A204.1 (cell line): ENCODE measurements at regions not wholly inside any gene's neighbourhood (a gene's known extent, or its start where the extent isn't known, plus 50 kb on each side); places are given as distances from the start of the nearest gene placed in this dataset.

Source experiments
- FAIRE-seq: peaks from 2 replicates; lab custom pipeline; 2012; peaks lifted over from hg19 to GRCh38; lab: Jason Lieb, UNC

- no peak for FAIRE-seq
Observed at GRCh38 chr4:28313729-28314713, 1453.4 kb downstream of the STIM2 start.

- FAIRE-seq = no peak
Observed at GRCh38 chr4:28317221-28317620, 1456.6 kb downstream of the STIM2 start.

GRCh38 chr4:28334249-28334648 is 1473.6 kb downstream of the STIM2 start:
- FAIRE-seq = no peak

GRCh38 chr4:28341784-28342183 is 1481.1 kb downstream of the STIM2 start:
- no peak for FAIRE-seq

GRCh38 chr4:28350485-28350884 is 1489.8 kb downstream of the STIM2 start:
- FAIRE-seq = no peak

- no peak for FAIRE-seq
Observed at GRCh38 chr4:28351102-28351501, 1490.5 kb downstream of the STIM2 start.

- no peak for FAIRE-seq
Observed at GRCh38 chr4:28351826-28352225, 1491.2 kb downstream of the STIM2 start.

GRCh38 chr4:28354880-28355656 is 1494.4 kb downstream of the STIM2 start:
- no peak for FAIRE-seq

GRCh38 chr4:28357990-28358389 is 1497.3 kb downstream of the STIM2 start:
- no peak for FAIRE-seq

GRCh38 chr4:28358606-28359005 is 1498.0 kb downstream of the STIM2 start:
- FAIRE-seq = no peak

- no peak for FAIRE-seq
Observed at GRCh38 chr4:28360681-28361080, 1500.0 kb downstream of the STIM2 start.

- no peak for FAIRE-seq
Observed at GRCh38 chr4:28362169-28362568, 1501.5 kb downstream of the STIM2 start.

GRCh38 chr4:28369499-28369898 is 1508.9 kb downstream of the STIM2 start:
- FAIRE-seq = no peak

- FAIRE-seq = no peak
Observed at GRCh38 chr4:28373191-28373590, 1512.5 kb downstream of the STIM2 start.

- FAIRE-seq = no peak
Observed at GRCh38 chr4:28373601-28374000, 1513.0 kb downstream of the STIM2 start.

- no peak for FAIRE-seq
Observed at GRCh38 chr4:28378109-28378830, 1517.6 kb downstream of the STIM2 start.

- FAIRE-seq = no peak
Observed at GRCh38 chr4:28385801-28386200, 1525.2 kb downstream of the STIM2 start.

GRCh38 chr4:28386776-28387175 is 1526.1 kb downstream of the STIM2 start:
- no peak for FAIRE-seq

- FAIRE-seq = no peak
Observed at GRCh38 chr4:28388471-28388870, 1527.8 kb downstream of the STIM2 start.

- FAIRE-seq = no peak
Observed at GRCh38 chr4:28391877-28392276, 1531.2 kb downstream of the STIM2 start.

- no peak for FAIRE-seq
Observed at GRCh38 chr4:28402751-28403150, 1542.1 kb downstream of the STIM2 start.

GRCh38 chr4:28421221-28421620 is 1560.6 kb downstream of the STIM2 start:
- no peak for FAIRE-seq

- no peak for FAIRE-seq
Observed at GRCh38 chr4:28426251-28426650, 1565.6 kb downstream of the STIM2 start.
